Epithelial cell of esophagus (primary cell): ENCODE measurements at regions not wholly inside any gene's neighbourhood (a gene's known extent, or its start where the extent isn't known, plus 50 kb on each side); places are given as distances from the start of the nearest gene placed in this dataset.

ENCODE experiments used
- DNase-seq: peaks from one replicate; pipeline ENCODE4 v3.0.0; 2010; ENCODE audit warnings: low read depth
- H3K4me3 ChIP-seq: 2 replicates; pipeline ENCODE4 v1.5.1; 2011; ENCODE audit warnings: mild to moderate bottlenecking, low read length, control low read depth
- CTCF ChIP-seq: IDR thresholded peaks from 2 replicates; pipeline ENCODE4 v1.5.1; 2011; ENCODE audit warnings: low read depth, mild to moderate bottlenecking, low read length, control low read depth, inconsistent platforms; ENCODE audit not compliant: insufficient read depth; ENCODE audit errors: missing control alignments

GRCh38 chr13:81738364-81738763 is 1397.4 kb upstream of the SPRY2 start:
- H3K4me3 ChIP-seq: no peak overlapping the region
- peak; percentile 85 for DNase-seq

DNA sequence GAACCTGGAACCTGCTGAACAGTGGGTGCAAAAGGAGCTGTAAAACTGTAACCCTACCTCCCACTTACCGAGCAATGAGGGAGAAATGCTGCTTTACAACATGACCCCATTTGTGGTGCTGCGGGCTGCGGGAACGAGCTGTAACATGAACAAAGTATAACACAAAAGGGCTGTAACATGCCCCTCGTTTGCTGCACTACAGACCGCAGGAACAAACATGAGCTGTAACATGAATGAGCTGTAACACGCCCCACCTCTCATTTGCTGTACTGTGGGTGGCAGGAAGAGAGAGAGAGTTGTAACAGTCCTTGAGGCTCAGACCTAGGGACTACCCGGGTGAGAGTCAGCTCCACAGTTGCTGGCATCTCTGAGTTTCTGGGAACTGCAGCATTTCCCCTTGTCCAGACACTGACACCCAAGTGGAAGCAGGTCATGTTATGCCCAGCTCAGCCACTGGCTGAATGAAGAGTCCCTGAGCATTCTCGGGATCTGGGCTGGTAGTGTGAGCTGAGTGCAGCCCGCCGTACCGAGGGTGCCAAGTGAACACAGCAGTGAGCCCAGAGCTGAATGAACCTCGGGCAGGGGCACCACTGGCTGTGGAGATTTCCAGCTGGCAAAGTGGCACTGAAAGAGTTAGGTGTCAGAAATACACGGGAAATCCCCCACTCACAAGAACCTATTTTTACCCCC is 1385.3 kb upstream of the SPRY2 start:
- TF ChIP-seq CTCF: no peak
- H3K4me3 ChIP-seq: no peak overlapping the region
- peak; percentile 93 for DNase-seq

More at GRCh38 chr13:81738364-81738763, 1397.4 kb upstream of the SPRY2 start:
- TF ChIP-seq CTCF: no peak

GRCh38 chr13:81722456-81722855 is 1381.5 kb upstream of the SPRY2 start:
- DNase-seq: no peak
- H3K4me3 ChIP-seq: no peak overlapping the region
- no peak for TF ChIP-seq CTCF

GRCh38 chr13:81721400-81721799 is 1380.5 kb upstream of the SPRY2 start:
- no peak for TF ChIP-seq CTCF

GRCh38 chr13:81714513-81714912 is 1373.6 kb upstream of the SPRY2 start:
- H3K4me3 ChIP-seq: no peak overlapping the region
- peak; percentile 32 for TF ChIP-seq CTCF
- DNase-seq: peak; percentile 16

More at GRCh38 chr13:81721400-81721799, 1380.5 kb upstream of the SPRY2 start:
- H3K4me3 ChIP-seq: no peak overlapping the region
- DNase-seq: no peak

DNA sequence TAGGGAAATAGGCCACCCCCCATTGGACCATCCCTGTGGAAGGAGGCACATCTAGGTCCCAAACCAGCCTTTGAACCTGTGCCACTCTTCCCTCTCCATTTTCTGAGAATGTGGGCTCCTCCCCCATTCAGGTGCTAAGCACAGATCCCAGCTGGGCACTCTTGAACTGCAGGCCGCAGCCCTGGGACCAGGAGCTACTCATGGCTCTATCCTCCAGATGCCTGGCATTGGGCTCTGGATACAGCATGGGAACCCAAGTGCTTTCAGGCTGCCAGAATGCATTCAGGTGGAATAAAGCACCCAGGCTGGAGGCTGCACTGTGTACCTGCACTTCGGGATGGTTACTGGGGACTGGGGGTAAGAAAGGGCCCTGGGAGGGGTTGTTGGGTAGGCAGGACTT is 1372.3 kb upstream of the SPRY2 start:
- TF ChIP-seq CTCF: no peak
- H3K4me3 ChIP-seq: no peak overlapping the region
- DNase-seq: no peak

DNA sequence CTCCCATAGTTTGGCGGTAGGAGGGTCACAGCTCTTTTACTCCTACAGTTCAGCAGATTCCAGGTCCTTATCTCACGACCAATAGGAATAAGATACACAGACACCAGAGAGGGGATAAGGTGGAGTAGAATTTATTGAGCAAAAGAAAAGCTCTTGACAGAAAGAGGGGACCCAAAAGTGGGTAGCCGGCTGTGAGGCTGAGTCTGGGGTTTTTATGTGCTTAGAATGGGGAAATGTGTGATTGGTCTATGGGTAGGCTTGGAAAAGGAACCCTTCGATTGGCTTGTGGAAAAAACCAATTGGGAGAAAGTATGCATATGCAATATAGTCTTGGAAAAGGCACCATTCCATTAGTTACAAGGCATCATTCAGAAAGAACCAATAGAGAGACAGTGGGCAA is 1356.9 kb upstream of the SPRY2 start:
- DNase-seq: no peak
- H3K4me3 ChIP-seq: no peak overlapping the region
- no peak for TF ChIP-seq CTCF
